Skeletal muscle tissue (tissue), 3 donors: ENCODE measurements at regions not wholly inside any gene's neighbourhood (a gene's known extent, or its start where the extent isn't known, plus 50 kb on each side); places are given as distances from the start of the nearest gene placed in this dataset.

Experiments used
- H3K27ac ChIP-seq: one replicate; pipeline ENCODE4 v1.7.0; 2013; ENCODE audit warnings: mild to moderate bottlenecking, low read depth, low read length, inconsistent platforms
- H3K27me3 ChIP-seq, 3 donors: one replicate each; pipeline ENCODE4 v1.7.0; 2013; ENCODE audit warnings: low read length in 3 of 3; ENCODE audit not compliant: control insufficient read depth in 3 of 3, insufficient read depth in 3 of 3
- H3K36me3 ChIP-seq, 3 donors: one replicate each; pipeline ENCODE4 v1.7.0; 2013; ENCODE audit warnings: low read length in 3 of 3; ENCODE audit not compliant: control insufficient read depth in 3 of 3, insufficient read depth in 3 of 3
- H3K4me1 ChIP-seq, 3 donors: one replicate each; pipeline ENCODE4 v1.7.0; 2013; ENCODE audit warnings: low read length in 3 of 3, mild to moderate bottlenecking in 3 of 3; ENCODE audit not compliant: control insufficient read depth in 3 of 3, insufficient read depth in 3 of 3
- H3K4me3 ChIP-seq, 3 donors: one replicate each; pipeline ENCODE4 v1.7.0; 2013; ENCODE audit warnings: low read length in 3 of 3
- H3K9ac ChIP-seq, 3 donors: one replicate each; pipeline ENCODE4 v1.7.0; 2013; ENCODE audit warnings: low read length in 3 of 3, mild to moderate bottlenecking in 3 of 3, moderate library complexity in 2 of 3, low read depth in 1 of 3
- H3K9me3 ChIP-seq, 3 donors: one replicate each; pipeline ENCODE4 v1.7.0; 2013; ENCODE audit warnings: low read length in 3 of 3; ENCODE audit not compliant: control insufficient read depth in 3 of 3
- donor health status: Osteomylitis.

- Histone ChIP-seq H3K9me3 (no peaks in the 10 kb centered on the region), H3K27ac (no peak overlapping the region), H3K27me3 (no peaks in the 10 kb centered on the region), H3K36me3 (no peaks in the 10 kb centered on the region), H3K4me1 (no peaks in the 10 kb centered on the region), H3K4me3 (no peak overlapping the region), H3K9ac (no peak overlapping the region)
These were observed 172.5 kb downstream of the IPMK start for GRCh38 chr10:58094985-58095718.

GRCh38 chr10:58091886-58092285, 175.8 kb downstream of the IPMK start:
- Histone ChIP-seq H3K36me3 (no peaks in the 10 kb centered on the region), H3K4me3 (no peak overlapping the region), H3K9me3 (no peaks in the 10 kb centered on the region), H3K4me1 (no peaks in the 10 kb centered on the region), H3K27me3 (peaks cover 0 to 2% (median 0%) of the 10 kb centered on the region in 3 donors), H3K27ac (no peak overlapping the region), H3K9ac (no peak overlapping the region)

GRCh38 chr10:58089739-58090138, 178.0 kb downstream of the IPMK start:
- H3K9me3 ChIP-seq = no peaks in the 10 kb centered on the region
- H3K9ac ChIP-seq = no peak overlapping the region
- H3K4me3 ChIP-seq = no peak overlapping the region
- H3K27ac ChIP-seq = no peak overlapping the region
- peaks cover 0 to 2% (median 0%) of the 10 kb centered on the region in 3 donors for H3K27me3 ChIP-seq
- H3K36me3 ChIP-seq = no peaks in the 10 kb centered on the region
- H3K4me1 ChIP-seq = no peaks in the 10 kb centered on the region

DNA sequence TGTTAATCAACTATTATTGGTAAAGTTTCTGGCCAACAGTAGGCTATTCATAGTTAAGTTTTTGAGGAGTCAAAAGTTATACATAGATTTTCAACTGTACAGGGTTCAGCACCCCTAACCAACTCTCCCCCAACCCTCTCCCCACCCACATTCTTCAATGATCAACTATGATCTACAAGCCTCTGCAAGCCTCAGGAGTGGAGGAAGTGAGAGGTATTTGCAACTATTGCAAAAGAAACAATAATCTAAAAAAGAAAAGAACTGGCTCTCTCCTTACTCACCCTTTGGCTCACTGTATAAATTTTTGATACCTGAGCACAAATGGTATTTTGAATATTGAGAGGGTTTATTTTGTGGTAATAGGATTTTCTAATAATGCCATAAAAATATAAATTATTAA, 179.8 kb downstream of the IPMK start:
- no peaks in the 10 kb centered on the region for H3K36me3 ChIP-seq

GRCh38 chr10:58086763-58087150, 180.9 kb downstream of the IPMK start:
- Histone ChIP-seq H3K27me3 (peaks cover 0 to 2% (median 0%) of the 10 kb centered on the region in 3 donors), H3K27ac (no peak overlapping the region), H3K36me3 (no peaks in the 10 kb centered on the region), H3K9me3 (no peaks in the 10 kb centered on the region), H3K4me1 (no peaks in the 10 kb centered on the region), H3K4me3 (no peak overlapping the region), H3K9ac (no peak overlapping the region)

More for the DNA sequence above, 179.8 kb downstream of the IPMK start:
- H3K27ac ChIP-seq = no peak overlapping the region
- H3K9me3 ChIP-seq = no peaks in the 10 kb centered on the region
- H3K27me3 ChIP-seq = peaks cover 0 to 2% (median 0%) of the 10 kb centered on the region in 3 donors
- H3K9ac ChIP-seq = no peak overlapping the region
- H3K4me1 ChIP-seq = no peaks in the 10 kb centered on the region
- H3K4me3 ChIP-seq = no peak overlapping the region

DNA sequence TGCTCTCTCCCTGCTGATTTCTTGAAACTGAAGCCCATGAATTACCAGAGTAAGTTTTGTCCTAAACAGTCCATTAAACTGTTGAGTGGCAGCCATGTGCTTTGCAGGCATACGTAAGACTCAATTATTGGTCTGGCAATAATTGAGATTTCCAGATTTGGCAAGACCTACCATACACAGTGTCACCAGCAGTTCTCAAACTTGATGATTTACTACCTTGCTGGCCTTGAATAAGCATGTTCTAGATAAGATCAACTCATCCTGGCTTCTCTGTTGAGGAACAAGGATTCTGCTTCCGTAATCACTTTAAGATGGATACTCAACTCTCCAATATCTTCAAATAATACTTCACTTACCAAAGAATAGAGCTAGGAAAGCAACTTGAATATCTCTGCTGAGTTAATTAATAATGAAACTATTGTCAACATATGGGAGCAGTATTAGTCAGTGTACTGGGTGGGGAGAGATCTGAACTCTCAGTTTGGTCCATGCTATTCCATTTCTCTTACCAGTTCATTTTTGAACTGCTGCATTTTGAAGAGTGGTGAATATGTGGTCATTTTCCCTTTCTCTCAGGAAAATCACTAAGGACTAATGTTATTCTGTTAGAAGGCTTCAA, 181.4 kb downstream of the IPMK start:
- no peaks in the 10 kb centered on the region for H3K36me3 ChIP-seq
- H3K9me3 ChIP-seq = no peaks in the 10 kb centered on the region
- H3K9ac ChIP-seq = no peak overlapping the region
- H3K27me3 ChIP-seq = peaks cover 0 to 2% (median 0%) of the 10 kb centered on the region in 3 donors
- H3K27ac ChIP-seq = no peak overlapping the region
- H3K4me3 ChIP-seq = no peak overlapping the region
- no peaks in the 10 kb centered on the region for H3K4me1 ChIP-seq

- Histone ChIP-seq H3K9ac (no peak overlapping the region), H3K36me3 (no peaks in the 10 kb centered on the region), H3K27ac (no peak overlapping the region), H3K4me3 (no peak overlapping the region), H3K4me1 (no peaks in the 10 kb centered on the region), H3K27me3 (peaks cover 0 to 3% (median 0%) of the 10 kb centered on the region in 3 donors), H3K9me3 (no peaks in the 10 kb centered on the region)
These were observed 185.4 kb downstream of the IPMK start for GRCh38 chr10:58082248-58082647.

DNA sequence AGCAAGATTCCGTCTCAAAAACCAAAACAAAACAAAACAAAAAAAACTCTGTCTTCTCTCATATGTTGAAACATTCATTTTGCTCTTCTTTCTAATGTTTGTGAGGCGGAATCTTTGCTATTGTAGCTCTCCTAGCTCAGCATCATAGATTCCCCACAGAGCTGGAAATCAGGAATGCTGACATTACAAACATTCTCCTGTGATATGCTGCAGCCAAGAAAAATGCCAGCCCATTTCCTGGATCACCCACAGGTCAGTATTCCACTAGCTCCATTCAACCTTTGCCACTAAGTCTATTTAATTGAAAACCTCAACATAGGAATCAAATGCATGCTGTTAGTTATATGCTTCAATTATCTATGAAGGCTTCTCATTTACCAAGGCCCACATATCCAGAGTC, 186.3 kb downstream of the IPMK start:
- no peak overlapping the region for H3K4me3 ChIP-seq
- no peaks in the 10 kb centered on the region for H3K4me1 ChIP-seq
- H3K36me3 ChIP-seq = no peaks in the 10 kb centered on the region
- H3K27me3 ChIP-seq = peaks cover 0 to 3% (median 0%) of the 10 kb centered on the region in 3 donors
- no peaks in the 10 kb centered on the region for H3K9me3 ChIP-seq
- no peak overlapping the region for H3K9ac ChIP-seq
- H3K27ac ChIP-seq = no peak overlapping the region

- Histone ChIP-seq H3K4me3 (no peak overlapping the region), H3K27me3 (peaks cover 0 to 3% (median 0%) of the 10 kb centered on the region in 3 donors), H3K36me3 (no peaks in the 10 kb centered on the region), H3K27ac (no peak overlapping the region), H3K9ac (no peak overlapping the region), H3K9me3 (no peaks in the 10 kb centered on the region), H3K4me1 (no peaks in the 10 kb centered on the region)
These were observed 188.2 kb downstream of the IPMK start for GRCh38 chr10:58079461-58079860.

DNA sequence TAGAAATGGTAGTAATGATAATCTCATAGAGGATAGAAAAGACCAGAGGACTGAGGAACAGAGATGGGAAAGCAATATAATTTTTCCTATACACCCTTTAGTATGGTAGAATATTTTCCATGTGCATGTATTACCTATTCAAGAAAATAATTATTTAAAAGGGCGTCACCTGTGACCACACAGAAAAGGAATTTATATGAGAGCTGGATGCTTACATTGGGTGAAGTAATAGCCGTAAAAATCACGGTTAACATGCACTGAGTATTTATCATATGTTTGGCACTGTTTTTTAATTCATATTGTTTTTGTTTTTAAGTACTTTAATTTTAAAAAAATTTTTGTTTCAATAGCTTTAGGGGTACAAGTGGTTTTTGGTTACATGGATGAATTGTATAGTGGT, 195.1 kb downstream of the IPMK start:
- no peaks in the 10 kb centered on the region for H3K4me1 ChIP-seq
- no peak overlapping the region for H3K4me3 ChIP-seq
- no peaks in the 10 kb centered on the region for H3K9me3 ChIP-seq
- no peak overlapping the region for H3K9ac ChIP-seq
- H3K27me3 ChIP-seq = no peaks in the 10 kb centered on the region
- no peak overlapping the region for H3K27ac ChIP-seq
- H3K36me3 ChIP-seq = no peaks in the 10 kb centered on the region
